ENCODE measurements at regions not wholly inside any gene's neighbourhood (a gene's known extent, or its start where the extent isn't known, plus 50 kb on each side); places are given as distances from the start of the nearest gene placed in this dataset.
"Not testable (repeated sequence)": the region's sequence is repeated elsewhere in the genome, so short reads cannot be mapped to it uniquely, and the experiment has no call there.

- DNase-seq: peak in 2 of 3 donors; percentile 1 to 8
Measured at GRCh38 chrX:128781506-128781905, 729.3 kb upstream of the ACTRT1 start.

DNA sequence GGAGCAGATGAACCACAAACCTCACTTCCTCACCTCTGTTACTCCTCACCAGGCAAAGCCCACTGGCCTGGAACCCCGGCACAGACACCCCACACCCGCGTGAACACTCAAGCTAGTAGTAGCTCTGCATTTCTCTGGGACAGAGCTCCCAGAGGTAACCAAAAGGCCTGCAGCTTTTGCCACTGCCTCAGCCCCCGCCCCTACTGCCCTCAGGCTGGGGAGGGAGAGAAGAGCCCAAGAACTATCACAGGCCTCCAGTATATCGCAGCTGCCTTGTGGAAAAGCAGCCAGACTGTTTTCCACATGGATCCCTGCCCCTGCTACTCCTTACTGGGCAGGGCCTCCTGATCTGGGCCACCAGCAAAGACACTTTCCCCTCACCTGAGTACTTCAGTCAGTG, 728.7 kb upstream of the ACTRT1 start:
- no peak for DNase-seq

- peak in 1 of 3 donors; percentile 0 for DNase-seq
Measured at GRCh38 chrX:128769495-128769894, 717.3 kb upstream of the ACTRT1 start.

GRCh38 chrX:128759745-128760144, 707.5 kb upstream of the ACTRT1 start:
- DNase-seq: no peak

DNA sequence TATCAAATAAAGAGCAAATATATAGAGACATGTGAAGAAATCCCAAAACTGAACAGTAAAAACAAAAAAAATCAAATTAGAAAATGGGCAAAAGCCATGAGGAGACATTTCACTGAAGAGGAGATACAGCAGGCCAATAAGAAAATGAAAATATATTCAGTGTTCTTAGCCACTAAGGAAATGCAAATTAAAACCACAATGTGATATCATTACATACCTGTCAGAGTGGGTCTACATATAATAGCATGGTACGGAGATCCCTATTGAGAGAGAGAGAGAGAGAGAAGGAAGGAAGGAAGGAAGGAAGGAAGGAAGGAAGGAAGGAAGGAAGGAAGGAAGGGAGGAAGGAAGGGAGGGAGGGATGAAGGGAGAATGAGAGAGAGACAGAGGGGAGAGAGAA, 707.0 kb upstream of the ACTRT1 start:
- no peak for DNase-seq

GRCh38 chrX:128754130-128754529, 701.9 kb upstream of the ACTRT1 start:
- no peak for DNase-seq

- no peak for DNase-seq
Measured at GRCh38 chrX:128739539-128739938, 687.3 kb upstream of the ACTRT1 start.

DNA sequence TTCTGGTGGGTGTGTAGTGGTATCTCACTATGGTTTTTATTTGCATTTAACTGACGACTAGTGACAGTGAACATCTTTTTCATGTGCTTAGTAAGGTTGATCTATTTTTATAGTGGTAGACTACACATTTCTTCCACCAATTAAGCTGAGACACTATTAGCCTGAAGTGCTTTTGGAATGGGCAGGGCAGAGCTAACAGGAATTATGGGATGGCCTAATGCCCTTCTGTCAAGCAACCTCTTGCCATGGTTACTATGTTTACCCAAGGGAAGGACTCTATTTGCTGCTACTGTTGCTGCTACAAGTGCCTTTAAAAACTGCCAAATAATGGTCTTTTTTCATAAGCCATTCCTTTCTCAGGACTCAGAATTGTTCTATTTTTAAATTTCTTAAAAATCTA, 676.7 kb upstream of the ACTRT1 start:
- DNase-seq: no peak

GRCh38 chrX:128717635-128718578, 665.7 kb upstream of the ACTRT1 start:
- DNase-seq: no peak

- DNase-seq: no peak
Measured at GRCh38 chrX:128714425-128714824, 662.2 kb upstream of the ACTRT1 start.

DNA sequence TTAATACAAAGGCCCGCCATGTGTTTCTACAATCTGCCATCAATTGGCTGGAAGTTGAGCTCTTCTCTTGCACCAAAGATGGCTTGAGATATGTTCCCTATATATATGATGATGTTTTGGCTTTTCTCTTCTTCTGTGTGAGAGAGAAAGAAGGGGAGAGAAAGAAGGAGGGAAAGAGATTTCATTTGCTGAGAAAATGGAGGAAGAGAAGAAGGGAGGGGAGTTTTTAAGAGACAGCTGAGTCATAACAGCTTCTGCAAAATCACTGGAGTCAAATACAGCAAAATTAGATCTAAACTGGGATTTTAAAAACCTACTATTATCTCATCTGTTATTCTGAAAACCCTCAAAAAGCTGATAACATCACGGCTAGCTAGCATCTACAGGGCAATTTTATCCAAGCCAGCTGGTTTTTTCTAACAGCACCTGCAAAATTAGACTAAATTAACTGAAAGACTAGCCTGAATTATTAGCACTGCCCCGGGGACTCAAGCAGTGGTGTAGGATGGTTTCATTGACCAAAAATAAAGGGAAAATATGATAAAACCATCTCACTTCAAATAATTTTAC, 647.6 kb upstream of the ACTRT1 start:
- DNase-seq: no peak

GRCh38 chrX:128698573-128699181, 646.5 kb upstream of the ACTRT1 start:
- DNase-seq: peak; percentile 66 to 83 (median 71)

DNA sequence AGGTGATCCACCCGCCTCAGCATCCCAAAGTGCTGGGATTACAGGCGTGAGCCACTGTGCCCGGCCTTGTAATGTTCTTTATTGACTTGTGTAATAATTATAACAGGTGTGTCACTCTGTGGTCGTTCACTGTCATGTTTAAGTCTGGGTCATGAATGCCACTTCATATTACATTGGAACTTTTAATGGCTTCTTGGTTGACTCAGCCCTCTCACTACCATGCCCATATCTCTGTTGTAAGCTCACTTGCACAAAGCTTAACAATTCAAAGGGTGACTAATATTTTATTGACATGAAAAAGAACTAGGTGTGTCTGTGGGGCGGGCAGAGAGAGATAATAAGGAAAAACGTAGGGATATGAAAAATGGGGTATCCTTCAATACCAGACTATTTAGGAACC, 639.7 kb upstream of the ACTRT1 start:
- no peak for DNase-seq

GRCh38 chrX:128685387-128685786, 633.2 kb upstream of the ACTRT1 start:
- DNase-seq: no peak

GRCh38 chrX:128676651-128677050, 624.4 kb upstream of the ACTRT1 start:
- DNase-seq: no peak

GRCh38 chrX:128674326-128675086, 622.3 kb upstream of the ACTRT1 start:
- not testable (repeated sequence) for DNase-seq

DNA sequence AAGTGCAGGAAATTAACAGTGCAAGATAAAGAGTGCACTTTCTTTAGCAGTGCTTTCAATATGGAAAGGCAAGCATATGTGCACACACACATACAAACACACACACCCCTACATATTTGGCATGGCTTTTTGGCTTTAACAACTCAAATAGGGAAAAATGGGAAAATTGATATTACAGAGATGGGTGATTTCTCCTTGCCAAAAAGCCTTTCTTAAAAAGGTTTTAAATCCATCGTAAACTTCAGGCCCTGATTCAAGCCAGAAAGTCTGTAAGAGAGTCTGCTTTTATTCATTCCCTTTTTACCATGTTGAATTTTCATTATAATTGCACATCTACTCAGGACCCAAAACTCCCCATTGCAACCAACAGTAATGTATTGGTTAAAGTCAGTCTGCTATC, 612.0 kb upstream of the ACTRT1 start:
- DNase-seq: peak in 2 of 3 donors; percentile 8 to 43

DNA sequence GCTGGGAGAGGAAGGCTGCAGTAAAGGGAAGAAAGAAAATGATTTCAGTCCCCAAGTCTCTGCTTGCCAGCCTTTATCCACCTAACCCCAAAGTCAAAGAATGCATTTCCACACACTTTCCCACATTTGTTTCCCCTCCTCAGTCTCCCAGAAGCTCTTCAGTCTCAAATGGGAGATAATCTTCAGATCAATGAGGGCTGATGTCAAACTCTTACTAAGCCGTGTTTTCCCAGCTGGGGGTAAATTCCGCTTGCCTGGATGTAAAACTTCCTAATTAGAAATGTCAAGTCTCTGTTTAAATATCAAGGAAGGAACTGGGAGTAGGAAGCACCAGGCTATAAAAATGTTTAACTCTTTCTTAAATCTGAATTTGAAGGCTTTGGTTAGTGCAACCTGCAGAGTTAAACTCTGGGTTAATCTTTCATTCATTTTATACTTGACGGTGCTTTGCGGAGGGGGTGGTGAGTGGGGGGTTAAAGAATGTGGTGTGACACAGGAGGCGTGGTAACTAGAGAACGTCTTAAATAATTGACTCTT, 601.4 kb upstream of the ACTRT1 start:
- DNase-seq: no peak

- no peak for DNase-seq
Measured at GRCh38 chrX:128650326-128650725, 598.1 kb upstream of the ACTRT1 start.

- no peak for DNase-seq
Measured at GRCh38 chrX:128634754-128635153, 582.6 kb upstream of the ACTRT1 start.

GRCh38 chrX:128623361-128623760, 571.2 kb upstream of the ACTRT1 start:
- DNase-seq: no peak

DNA sequence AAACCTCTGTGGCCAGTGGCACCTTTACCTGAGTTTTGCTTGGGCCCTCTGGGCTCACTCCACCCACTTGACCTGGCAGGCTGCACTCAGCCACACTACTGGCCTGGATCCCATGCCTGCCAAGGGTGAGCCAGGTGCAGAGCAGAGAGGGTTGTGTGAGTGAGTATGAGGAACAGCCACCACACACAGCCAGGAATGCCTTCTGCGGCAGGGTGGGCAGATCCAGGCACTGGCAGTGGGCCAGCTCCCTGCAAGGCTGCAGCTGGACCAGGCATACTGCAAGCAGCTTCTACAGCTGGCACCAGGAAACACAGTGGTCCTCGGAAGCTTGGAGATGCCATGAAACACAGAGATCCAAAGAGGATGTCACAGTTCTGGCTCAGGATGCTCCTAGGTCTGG, 570.1 kb upstream of the ACTRT1 start:
- DNase-seq: no peak
